ENCODE measurements at regions not wholly inside any gene's neighbourhood (a gene's known extent, or its start where the extent isn't known, plus 50 kb on each side); places are given as distances from the start of the nearest gene placed in this dataset.
A peak's percentile ranks its signal among the peaks of the same experiment; 100 is the strongest.
"Not testable (repeated sequence)": the region's sequence is repeated elsewhere in the genome, so short reads cannot be mapped to it uniquely, and the experiment has no call there.

DNA sequence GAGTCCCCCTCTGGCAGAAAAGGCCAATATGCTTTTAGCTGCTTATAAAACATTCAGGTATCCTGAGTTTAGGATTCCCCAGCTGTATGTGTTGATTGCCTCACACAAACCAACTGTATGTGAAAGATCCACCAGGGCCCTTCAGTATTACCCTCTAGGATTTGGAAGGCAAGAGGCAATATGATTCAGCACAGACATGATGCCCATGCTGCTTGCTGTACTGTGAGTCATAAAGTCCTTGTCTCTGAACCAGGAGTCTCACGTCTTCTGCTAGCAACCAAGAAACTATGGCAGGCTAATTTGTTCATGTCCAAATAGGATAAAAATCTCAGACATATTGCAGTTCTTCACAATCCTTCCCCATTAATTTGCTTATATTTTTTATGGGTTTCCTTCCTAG, 789.2 kb upstream of the SLC35B3 start:
- peaks cover 2 to 5% of the 10 kb centered on the region in 2 experiments for H3K4me1 ChIP-seq (ENCODE audit: control insufficient read depth in 1 of 2, insufficient read depth in 2 of 2, low read length in 2 of 2)
- no peak overlapping the region for H3K23ac ChIP-seq (ENCODE audit: low read length)
- no peak overlapping the region for H3K18ac ChIP-seq (ENCODE audit: low read length)

GRCh38 chr6:9213717-9214116, 778.4 kb upstream of the SLC35B3 start:
- H3K9me3 ChIP-seq (ENCODE audit: insufficient read depth, low read depth, low read length); H2BK120ac ChIP-seq (ENCODE audit: insufficient read depth, low read length, poor library complexity); H3K79me2 ChIP-seq (ENCODE audit: control insufficient read depth, insufficient read depth, low read length, poor library complexity); H2AK5ac ChIP-seq (ENCODE audit: low read length); DNase-seq; H4K91ac ChIP-seq (ENCODE audit: low read depth, low read length); H3K27me3 ChIP-seq (ENCODE audit: insufficient read depth, low read length); H3K14ac ChIP-seq (ENCODE audit: low read length); H3K4me1 ChIP-seq (ENCODE audit: control insufficient read depth in 1 of 2, insufficient read depth in 2 of 2, low read length in 2 of 2); H3K79me1 ChIP-seq (ENCODE audit: low read length); H2AFZ ChIP-seq (ENCODE audit: insufficient read depth, low read length, poor library complexity); H3K4me2 ChIP-seq (ENCODE audit: low read length); H2BK12ac ChIP-seq (ENCODE audit: low read length); H2BK5ac ChIP-seq (ENCODE audit: low read depth, low read length, poor library complexity); H3K4me3 ChIP-seq (ENCODE audit: low read depth, low read length); H3K27ac ChIP-seq (ENCODE audit: low read depth, low read length); H3K23ac ChIP-seq (ENCODE audit: low read length); H3K36me3 ChIP-seq (ENCODE audit: control insufficient read depth in 1 of 2, insufficient read depth in 2 of 2, low read length in 2 of 2); H3K9ac ChIP-seq (ENCODE audit: low read length); H3K4ac ChIP-seq (ENCODE audit: low read depth, low read length); H3K18ac ChIP-seq (ENCODE audit: low read length); H4K12ac ChIP-seq (ENCODE audit: low read depth, low read length); H4K8ac ChIP-seq (ENCODE audit: low read depth, low read length): not testable (repeated sequence)
- no CpG with 5 or more reads among the region's 8 CpGs for WGBS (ENCODE audit: extremely low coverage, insufficient coverage, insufficient read length)

More for the DNA sequence above, 789.2 kb upstream of the SLC35B3 start:
- Histone ChIP-seq H3K27me3 (ENCODE audit: insufficient read depth, low read length) (no peaks in the 10 kb centered on the region), H4K91ac (ENCODE audit: low read depth, low read length) (peak overlapping the region; percentile 26), H3K4me2 (ENCODE audit: low read length) (no peak overlapping the region), H4K8ac (ENCODE audit: low read depth, low read length) (no peak overlapping the region), H3K14ac (ENCODE audit: low read length) (no peak overlapping the region), H3K36me3 (ENCODE audit: control insufficient read depth in 1 of 2, insufficient read depth in 2 of 2, low read length in 2 of 2) (peaks cover 0 to 1% of the 10 kb centered on the region in 2 experiments), H2BK5ac (ENCODE audit: low read depth, low read length, poor library complexity) (peak overlapping the region; percentile 57), H3K9me3 (ENCODE audit: insufficient read depth, low read depth, low read length) (no peaks in the 10 kb centered on the region), H2AK5ac (ENCODE audit: low read length) (no peak overlapping the region), H2AFZ (ENCODE audit: insufficient read depth, low read length, poor library complexity) (no peak overlapping the region), H3K4me3 (ENCODE audit: low read depth, low read length) (no peak overlapping the region), H3K9ac (ENCODE audit: low read length) (no peak overlapping the region), H3K79me1 (ENCODE audit: low read length) (peaks cover 2% of the 10 kb centered on the region), H4K12ac (ENCODE audit: low read depth, low read length) (no peak overlapping the region), H3K4ac (ENCODE audit: low read depth, low read length) (no peak overlapping the region), H2BK12ac (ENCODE audit: low read length) (no peak overlapping the region), H2BK120ac (ENCODE audit: insufficient read depth, low read length, poor library complexity) (peak overlapping the region; percentile 72), H3K27ac (ENCODE audit: low read depth, low read length) (peak overlapping the region; percentile 10), H3K79me2 (ENCODE audit: control insufficient read depth, insufficient read depth, low read length, poor library complexity) (no peaks in the 10 kb centered on the region)
- no CpG with 5 or more reads among the region's 1 CpG for WGBS (ENCODE audit: extremely low coverage, insufficient coverage, insufficient read length)
- DNase-seq = no peak

GRCh38 chr6:9208966-9209365, 773.6 kb upstream of the SLC35B3 start:
- H3K14ac ChIP-seq (ENCODE audit: low read length) = no peak overlapping the region
- no peaks in the 10 kb centered on the region for H3K9me3 ChIP-seq (ENCODE audit: insufficient read depth, low read depth, low read length)
- H3K9ac ChIP-seq (ENCODE audit: low read length) = no peak overlapping the region
- no peak overlapping the region for H3K27ac ChIP-seq (ENCODE audit: low read depth, low read length)
- no peaks in the 10 kb centered on the region for H3K79me2 ChIP-seq (ENCODE audit: control insufficient read depth, insufficient read depth, low read length, poor library complexity)
- H4K91ac ChIP-seq (ENCODE audit: low read depth, low read length) = no peak overlapping the region
- no peak overlapping the region for H3K4me3 ChIP-seq (ENCODE audit: low read depth, low read length)
- peak in 1 of 2 donors; percentile 30 for DNase-seq
- no peaks in the 10 kb centered on the region for H3K36me3 ChIP-seq (ENCODE audit: control insufficient read depth in 1 of 2, insufficient read depth in 2 of 2, low read length in 2 of 2)
- no peaks in the 10 kb centered on the region for H3K4me1 ChIP-seq (ENCODE audit: control insufficient read depth in 1 of 2, insufficient read depth in 2 of 2, low read length in 2 of 2)
- H2BK120ac ChIP-seq (ENCODE audit: insufficient read depth, low read length, poor library complexity) = no peak overlapping the region
- no peaks in the 10 kb centered on the region for H3K79me1 ChIP-seq (ENCODE audit: low read length)
- no peak overlapping the region for H2BK12ac ChIP-seq (ENCODE audit: low read length)
- no peak overlapping the region for H4K12ac ChIP-seq (ENCODE audit: low read depth, low read length)
- H2BK5ac ChIP-seq (ENCODE audit: low read depth, low read length, poor library complexity) = no peak overlapping the region
- H3K23ac ChIP-seq (ENCODE audit: low read length) = no peak overlapping the region
- no peak overlapping the region for H2AFZ ChIP-seq (ENCODE audit: insufficient read depth, low read length, poor library complexity)
- no peak overlapping the region for H3K18ac ChIP-seq (ENCODE audit: low read length)
- no peaks in the 10 kb centered on the region for H3K27me3 ChIP-seq (ENCODE audit: insufficient read depth, low read length)
- no CpG with 5 or more reads among the region's 3 CpGs for WGBS (ENCODE audit: extremely low coverage, insufficient coverage, insufficient read length)
- H3K4me2 ChIP-seq (ENCODE audit: low read length) = no peak overlapping the region
- H4K8ac ChIP-seq (ENCODE audit: low read depth, low read length) = no peak overlapping the region
- no peak overlapping the region for H2AK5ac ChIP-seq (ENCODE audit: low read length)
- no peak overlapping the region for H3K4ac ChIP-seq (ENCODE audit: low read depth, low read length)

DNA sequence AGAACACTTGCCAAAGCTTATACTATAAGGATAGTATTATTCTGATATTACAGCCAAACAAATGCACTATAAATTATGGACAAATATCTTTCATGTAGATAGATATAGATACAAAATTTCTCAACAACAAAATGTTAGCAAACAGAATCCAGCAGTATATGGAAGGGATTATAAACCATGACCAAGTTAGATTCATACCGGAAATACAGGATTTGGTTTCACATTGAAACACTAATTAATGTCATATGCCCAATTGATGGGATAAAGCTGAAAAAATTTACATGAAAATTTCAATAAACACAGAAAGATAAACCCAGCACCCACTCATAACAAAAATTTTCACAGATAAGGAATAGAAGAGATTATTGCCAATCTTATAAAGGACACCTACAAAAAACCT, 770.3 kb upstream of the SLC35B3 start:
- no CpG with 5 or more reads among the region's 1 CpG for WGBS (ENCODE audit: extremely low coverage, insufficient coverage, insufficient read length)
- Histone ChIP-seq H3K14ac (ENCODE audit: low read length) (no peak overlapping the region), H3K9ac (ENCODE audit: low read length) (no peak overlapping the region), H4K91ac (ENCODE audit: low read depth, low read length) (no peak overlapping the region), H3K79me2 (ENCODE audit: control insufficient read depth, insufficient read depth, low read length, poor library complexity) (no peaks in the 10 kb centered on the region), H3K18ac (ENCODE audit: low read length) (no peak overlapping the region), H4K8ac (ENCODE audit: low read depth, low read length) (no peak overlapping the region), H3K27ac (ENCODE audit: low read depth, low read length) (no peak overlapping the region), H3K9me3 (ENCODE audit: insufficient read depth, low read depth, low read length) (no peaks in the 10 kb centered on the region), H2AK5ac (ENCODE audit: low read length) (no peak overlapping the region), H3K23ac (ENCODE audit: low read length) (no peak overlapping the region), H2AFZ (ENCODE audit: insufficient read depth, low read length, poor library complexity) (no peak overlapping the region), H3K36me3 (ENCODE audit: control insufficient read depth in 1 of 2, insufficient read depth in 2 of 2, low read length in 2 of 2) (no peaks in the 10 kb centered on the region), H3K4me1 (ENCODE audit: control insufficient read depth in 1 of 2, insufficient read depth in 2 of 2, low read length in 2 of 2) (no peaks in the 10 kb centered on the region), H2BK120ac (ENCODE audit: insufficient read depth, low read length, poor library complexity) (no peak overlapping the region), H2BK5ac (ENCODE audit: low read depth, low read length, poor library complexity) (no peak overlapping the region), H3K79me1 (ENCODE audit: low read length) (no peaks in the 10 kb centered on the region), H3K27me3 (ENCODE audit: insufficient read depth, low read length) (no peaks in the 10 kb centered on the region), H2BK12ac (ENCODE audit: low read length) (no peak overlapping the region), H4K12ac (ENCODE audit: low read depth, low read length) (no peak overlapping the region), H3K4ac (ENCODE audit: low read depth, low read length) (no peak overlapping the region), H3K4me3 (ENCODE audit: low read depth, low read length) (no peak overlapping the region), H3K4me2 (ENCODE audit: low read length) (no peak overlapping the region)
- DNase-seq = no peak
